ENCODE measurements at regions not wholly inside any gene's neighbourhood (a gene's known extent, or its start where the extent isn't known, plus 50 kb on each side); places are given as distances from the start of the nearest gene placed in this dataset.

DNA sequence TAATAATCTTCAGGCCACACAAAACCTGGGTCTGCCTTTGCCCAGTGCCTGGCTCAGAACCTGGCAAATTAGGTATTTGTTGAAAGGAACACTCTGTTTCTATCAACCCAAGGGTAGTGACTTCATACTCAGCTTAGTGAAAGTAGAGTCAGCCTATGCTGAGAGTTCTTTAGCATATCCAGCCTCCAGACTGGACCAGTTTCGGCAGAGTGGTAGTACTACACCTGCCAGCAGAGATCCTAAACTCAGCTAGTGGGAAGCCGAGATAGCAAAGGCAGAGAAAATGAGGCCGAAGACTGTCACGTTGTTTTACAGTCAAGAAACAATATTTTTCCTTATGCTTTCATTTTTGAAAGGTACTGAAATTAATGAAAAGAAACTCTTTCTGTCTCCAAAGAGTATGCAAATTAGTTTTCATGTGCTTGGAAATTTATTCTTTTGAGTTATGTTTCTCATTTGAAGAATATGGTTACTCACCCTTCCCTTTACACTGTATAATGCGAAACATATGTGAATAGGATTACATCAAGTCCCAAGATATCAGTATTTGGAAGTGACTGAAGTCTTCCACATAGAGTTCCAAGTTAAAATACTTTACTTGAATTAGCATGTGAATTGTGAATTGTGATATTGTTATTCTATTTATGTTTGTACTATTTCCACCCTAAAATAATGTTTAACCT is 52.2 kb upstream of the UGP2 start:
- Mint-ChIP-seq H3K27me3 (ENCODE audit: low read depth) (no peaks in the 10 kb centered on the region), H3K9me3 (no peaks in the 10 kb centered on the region), H3K4me3 (no peak overlapping the region), H3K4me1 (peaks cover 5% of the 10 kb centered on the region), H3K36me3 (ENCODE audit: low read depth) (no peaks in the 10 kb centered on the region), H3K27ac (peak overlapping the region in 2 of 3 experiments; percentile 12 to 60)
- TF ChIP-seq, protein P1, sequence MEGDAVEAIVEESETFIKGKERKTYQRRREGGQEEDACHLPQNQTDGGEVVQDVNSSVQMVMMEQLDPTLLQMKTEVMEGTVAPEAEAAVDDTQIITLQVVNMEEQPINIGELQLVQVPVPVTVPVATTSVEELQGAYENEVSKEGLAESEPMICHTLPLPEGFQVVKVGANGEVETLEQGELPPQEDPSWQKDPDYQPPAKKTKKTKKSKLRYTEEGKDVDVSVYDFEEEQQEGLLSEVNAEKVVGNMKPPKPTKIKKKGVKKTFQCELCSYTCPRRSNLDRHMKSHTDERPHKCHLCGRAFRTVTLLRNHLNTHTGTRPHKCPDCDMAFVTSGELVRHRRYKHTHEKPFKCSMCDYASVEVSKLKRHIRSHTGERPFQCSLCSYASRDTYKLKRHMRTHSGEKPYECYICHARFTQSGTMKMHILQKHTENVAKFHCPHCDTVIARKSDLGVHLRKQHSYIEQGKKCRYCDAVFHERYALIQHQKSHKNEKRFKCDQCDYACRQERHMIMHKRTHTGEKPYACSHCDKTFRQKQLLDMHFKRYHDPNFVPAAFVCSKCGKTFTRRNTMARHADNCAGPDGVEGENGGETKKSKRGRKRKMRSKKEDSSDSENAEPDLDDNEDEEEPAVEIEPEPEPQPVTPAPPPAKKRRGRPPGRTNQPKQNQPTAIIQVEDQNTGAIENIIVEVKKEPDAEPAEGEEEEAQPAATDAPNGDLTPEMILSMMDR (IDR thresholded peaks at IDR 0.05; ENCODE audit: unreplicated experiment in 3 of 3): no peak

DNA sequence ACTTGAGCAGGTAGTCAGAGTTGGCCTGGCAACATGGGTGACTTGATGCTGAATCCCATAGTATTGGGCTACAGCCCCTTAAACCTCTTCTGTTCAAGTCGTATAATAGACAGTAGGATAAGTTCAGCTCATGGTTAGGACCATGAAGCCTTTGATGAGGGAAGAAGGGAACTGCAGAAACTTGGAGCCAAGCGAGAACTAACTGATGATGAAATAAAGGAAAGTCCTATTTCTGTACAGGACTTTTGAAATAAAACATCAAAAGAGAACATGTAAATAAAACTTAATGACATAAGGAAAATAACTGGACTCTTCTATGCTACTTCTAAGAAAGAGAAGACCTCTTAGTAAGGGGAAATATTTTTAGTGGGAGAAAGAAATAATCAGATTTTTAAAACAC is 51.2 kb upstream of the UGP2 start:
- TF ChIP-seq, protein P1 (IDR thresholded peaks at IDR 0.05; ENCODE audit: unreplicated experiment in 3 of 3): no peak

DNA sequence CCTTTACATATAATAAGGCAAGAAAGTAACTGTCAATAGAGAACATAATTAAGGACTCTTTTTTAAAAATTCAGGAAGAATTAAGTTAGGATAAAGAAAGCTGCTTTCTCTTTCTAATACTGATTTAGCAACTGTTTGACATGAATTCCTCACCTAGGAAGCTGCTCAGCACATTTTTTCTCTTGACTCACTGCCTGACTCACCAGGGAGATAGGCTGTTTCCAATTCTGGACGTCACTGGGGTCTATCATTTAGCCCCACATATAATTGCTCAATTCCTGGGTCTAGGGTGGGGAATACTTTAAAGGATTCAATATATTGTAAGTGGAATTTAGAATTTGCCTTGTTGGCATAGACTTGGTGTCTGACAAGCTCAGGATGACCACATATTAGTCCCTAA is 50.8 kb upstream of the UGP2 start:
- no peaks in the 10 kb centered on the region for H3K9me3 Mint-ChIP-seq
- no peaks in the 10 kb centered on the region for H3K36me3 Mint-ChIP-seq (ENCODE audit: low read depth)
- H3K27me3 Mint-ChIP-seq (ENCODE audit: low read depth): no peaks in the 10 kb centered on the region
- H3K27ac Mint-ChIP-seq: no peak overlapping the region
- H3K4me3 Mint-ChIP-seq: no peak overlapping the region
- H3K4me1 Mint-ChIP-seq: peaks cover 5% of the 10 kb centered on the region
- TF ChIP-seq, protein P1 (IDR thresholded peaks at IDR 0.05; ENCODE audit: unreplicated experiment in 3 of 3): no peak

More for the DNA sequence above, 51.2 kb upstream of the UGP2 start:
- no peaks in the 10 kb centered on the region for H3K9me3 Mint-ChIP-seq
- peaks cover 5% of the 10 kb centered on the region for H3K4me1 Mint-ChIP-seq
- H3K27me3 Mint-ChIP-seq (ENCODE audit: low read depth): no peaks in the 10 kb centered on the region
- H3K4me3 Mint-ChIP-seq: no peak overlapping the region
- H3K36me3 Mint-ChIP-seq (ENCODE audit: low read depth): no peaks in the 10 kb centered on the region
- no peak overlapping the region for H3K27ac Mint-ChIP-seq

DNA sequence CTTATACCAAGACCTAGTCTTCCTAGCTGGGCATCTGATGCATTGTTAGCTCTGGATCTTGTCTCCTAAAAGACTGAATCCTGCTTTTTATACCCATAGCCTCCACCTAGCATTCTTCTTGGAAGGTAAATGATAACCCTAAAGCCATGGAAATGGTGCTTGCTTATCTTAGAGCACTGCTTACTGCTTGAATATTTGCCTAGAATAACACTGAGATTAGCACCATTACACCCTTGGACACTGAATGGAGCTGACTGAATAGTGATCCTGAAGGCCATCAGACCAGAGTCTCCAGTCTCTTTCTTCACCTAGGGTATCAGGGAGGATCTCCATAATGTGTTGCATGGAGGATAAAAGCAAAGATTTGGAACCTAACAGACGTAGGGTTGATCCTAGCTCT is 50.3 kb upstream of the UGP2 start:
- Mint-ChIP-seq H3K27ac (no peak overlapping the region), H3K9me3 (no peaks in the 10 kb centered on the region), H3K27me3 (ENCODE audit: low read depth) (no peaks in the 10 kb centered on the region), H3K4me3 (no peak overlapping the region), H3K36me3 (ENCODE audit: low read depth) (no peaks in the 10 kb centered on the region), H3K4me1 (peaks cover 5% of the 10 kb centered on the region)
- TF ChIP-seq, protein P1 (IDR thresholded peaks at IDR 0.05; ENCODE audit: unreplicated experiment in 3 of 3): no peak

Measured in nephron (organoid).